Tibial nerve (tissue), 4 donors: ENCODE measurements at regions not wholly inside any gene's neighbourhood (a gene's known extent, or its start where the extent isn't known, plus 50 kb on each side); places are given as distances from the start of the nearest gene placed in this dataset.

Experiments
- DNase-seq, 2 donors: peaks; one replicate each; pipeline ENCODE4 v3.0.0-alpha.2; 2019; ENCODE audit warnings: low spot score in 2 of 2
- H3K27ac ChIP-seq, 4 donors: fragments of 200-600 bp; sonication (generic) in 3 of 4; one replicate each; pipeline ENCODE4 v1.5.1; 2017 to 2019; ENCODE audit warnings: mild to moderate bottlenecking in 1 of 4
- H3K27me3 ChIP-seq, 2 donors: fragments of 200-600 bp; sonication (generic) in 1 of 2; one replicate each; pipeline versions ENCODE4 v1.5.1 to v1.6.0; 2017 to 2019
- H3K36me3 ChIP-seq, 3 donors: fragments of 200-600 bp; sonication (generic); one replicate each; pipeline ENCODE4 v1.5.1; 2018 to 2019
- H3K4me1 ChIP-seq, 4 donors: fragments of 200-600 bp; sonication (generic) in 3 of 4; one replicate each; pipeline ENCODE4 v1.5.1; 2017 to 2019
- H3K4me3 ChIP-seq, 4 donors: fragments of 200-600 bp; sonication (generic) in 3 of 4; one replicate each; pipeline ENCODE4 v1.5.1; 2017 to 2019; ENCODE audit warnings: mild to moderate bottlenecking in 1 of 4, moderate library complexity in 1 of 4
- H3K9me3 ChIP-seq, 4 donors: fragments of 200-600 bp; sonication (generic) in 3 of 4; one replicate each; pipeline ENCODE4 v1.5.1; 2017 to 2019
- CTCF ChIP-seq, 5 experiments: fragments of 200-600 bp in 3 of 5; fragments of 450-650 bp in 2 of 5; sonication (generic) in 3 of 5; IDR thresholded peaks; one replicate each; pipeline ENCODE4 v1.5.1; 2016 to 2019; ENCODE audit warnings: antibody characterized with exemption in 5 of 5, mild to moderate bottlenecking in 3 of 5, moderate library complexity in 2 of 5
- EP300 ChIP-seq, 2 donors: sonication (generic); formaldehyde crosslinking; IDR thresholded peaks; one replicate each; pipeline ENCODE4 v1.6.1; 2017; ENCODE audit warnings: antibody characterized with exemption in 2 of 2, mild to moderate bottlenecking in 1 of 2
- POLR2A ChIP-seq, 2 donors: fragments of 450-650 bp; IDR thresholded peaks; one replicate each; pipeline ENCODE4 v1.6.1; 2017; ENCODE audit warnings: antibody characterized with exemption in 2 of 2, mild to moderate bottlenecking in 2 of 2, moderate library complexity in 2 of 2
- WGBS, 2 donors: methylation state at CpG; one replicate each; pipeline ENCODE4 v1.1.5; 2018; 5-methylcytosine and 5-hydroxymethylcytosine counted together

- H3K36me3 ChIP-seq, result no peaks in the 10 kb centered on the region
- no peak overlapping the region for H3K27ac ChIP-seq
Observed at GRCh38 chr5:144033486-144033885, 137.0 kb downstream of the YIPF5 start.

GRCh38 chr5:144035046-144035740 is 135.3 kb downstream of the YIPF5 start:
- 79 to 90% methylated on average over 4 of the region's 4 CpGs for WGBS, 2 donors
- no peak for TF ChIP-seq POLR2A (IDR thresholded peaks at IDR 0.05)
- TF ChIP-seq CTCF (IDR thresholded peaks at IDR 0.05), result no peak
- no peak for TF ChIP-seq EP300 (IDR thresholded peaks at IDR 0.05)
- Histone ChIP-seq H3K27me3 (no peaks in the 10 kb centered on the region), H3K4me1 (no peaks in the 10 kb centered on the region), H3K4me3 (no peak overlapping the region), H3K27ac (no peak overlapping the region), H3K36me3 (no peaks in the 10 kb centered on the region), H3K9me3 (no peaks in the 10 kb centered on the region)
- DNase-seq, result no peak

More at GRCh38 chr5:144033486-144033885, 137.0 kb downstream of the YIPF5 start:
- peaks cover 0 to 7% (median 0%) of the 10 kb centered on the region in 4 donors for H3K4me1 ChIP-seq
- no peak for TF ChIP-seq POLR2A (IDR thresholded peaks at IDR 0.05)
- TF ChIP-seq EP300 (IDR thresholded peaks at IDR 0.05), result no peak
- no peak for TF ChIP-seq CTCF (IDR thresholded peaks at IDR 0.05)
- 86 to 87% methylated on average over 3 of the region's 3 CpGs for WGBS, 2 donors
- H3K27me3 ChIP-seq, result no peaks in the 10 kb centered on the region
- H3K9me3 ChIP-seq, result no peaks in the 10 kb centered on the region
- DNase-seq, result no peak
- H3K4me3 ChIP-seq, result no peak overlapping the region

DNA sequence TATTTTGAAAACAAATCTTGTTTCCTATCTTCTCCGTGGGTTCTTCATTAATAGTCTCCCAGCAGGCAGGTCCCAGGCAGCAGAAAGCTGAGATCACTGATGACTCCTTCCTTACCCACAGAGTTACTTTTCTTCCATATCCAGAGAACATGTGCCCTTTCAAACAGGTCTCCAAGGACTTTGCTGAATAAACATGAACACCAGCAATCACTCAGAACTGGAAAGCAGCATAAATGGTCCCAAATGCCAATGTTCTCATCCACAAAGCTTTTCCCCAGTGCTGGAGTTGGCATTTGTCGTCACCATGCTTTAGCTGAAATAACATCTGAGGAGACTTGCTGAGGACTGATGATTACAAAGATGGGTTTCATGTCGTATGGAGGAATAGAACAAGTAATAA is 134.0 kb downstream of the YIPF5 start:
- H3K4me3 ChIP-seq, result no peak overlapping the region
- TF ChIP-seq POLR2A (IDR thresholded peaks at IDR 0.05) (no peak), CTCF (IDR thresholded peaks at IDR 0.05) (no peak), EP300 (IDR thresholded peaks at IDR 0.05) (no peak)
- no peaks in the 10 kb centered on the region for H3K36me3 ChIP-seq
- no peaks in the 10 kb centered on the region for H3K4me1 ChIP-seq
- H3K27ac ChIP-seq, result no peak overlapping the region
- no peak for DNase-seq
- H3K27me3 ChIP-seq, result no peaks in the 10 kb centered on the region
- WGBS, 2 donors, result 74 to 77% methylated on average over 3 of the region's 3 CpGs
- no peaks in the 10 kb centered on the region for H3K9me3 ChIP-seq

DNA sequence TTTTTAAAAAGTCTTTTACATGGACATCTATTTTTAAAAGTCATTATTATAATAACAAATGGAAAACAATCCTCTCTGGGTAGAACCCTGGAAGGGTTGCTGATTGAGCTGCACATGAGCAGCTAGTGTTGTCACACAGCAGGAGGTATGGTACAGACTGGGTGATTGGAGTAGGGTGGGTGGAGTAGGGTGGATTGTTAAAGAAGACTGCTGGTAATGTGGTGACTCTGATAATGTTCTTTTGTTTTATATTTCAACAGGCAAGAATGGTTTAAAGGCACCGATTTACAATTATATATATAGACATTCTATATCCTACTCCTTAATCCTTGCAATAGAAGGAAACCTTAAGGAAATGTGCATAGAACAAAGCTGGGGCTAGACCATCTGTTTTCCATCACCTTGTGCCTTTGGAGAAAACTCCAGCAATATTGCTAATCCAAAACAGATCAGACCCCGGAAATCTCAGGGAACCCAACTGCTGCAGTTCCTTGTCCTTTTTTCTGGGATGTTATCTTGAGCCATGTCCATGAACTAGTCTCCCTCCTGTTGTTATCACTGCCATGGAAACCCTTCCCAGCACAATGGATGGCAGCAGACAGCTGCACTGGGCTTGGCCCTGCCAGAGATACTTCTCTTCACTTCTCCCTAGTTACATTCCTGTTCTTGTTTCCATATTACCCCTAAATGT is 129.7 kb downstream of the YIPF5 start:
- no peak for TF ChIP-seq CTCF (IDR thresholded peaks at IDR 0.05)
- no peak for TF ChIP-seq EP300 (IDR thresholded peaks at IDR 0.05)
- TF ChIP-seq POLR2A (IDR thresholded peaks at IDR 0.05), result no peak
- H3K36me3 ChIP-seq, result no peaks in the 10 kb centered on the region
- WGBS, 2 donors, result 58 to 61% methylated on average over 2 of the region's 2 CpGs

GRCh38 chr5:144042156-144042555 is 128.3 kb downstream of the YIPF5 start:
- Histone ChIP-seq H3K27me3 (no peaks in the 10 kb centered on the region), H3K36me3 (no peaks in the 10 kb centered on the region), H3K27ac (no peak overlapping the region), H3K9me3 (no peaks in the 10 kb centered on the region), H3K4me3 (no peak overlapping the region), H3K4me1 (no peaks in the 10 kb centered on the region)
- 75 to 81% methylated on average over 7 of the region's 7 CpGs for WGBS, 2 donors
- no peak for DNase-seq
- TF ChIP-seq POLR2A (IDR thresholded peaks at IDR 0.05) (no peak), CTCF (IDR thresholded peaks at IDR 0.05) (no peak), EP300 (IDR thresholded peaks at IDR 0.05) (no peak)

More for the DNA sequence above, 129.7 kb downstream of the YIPF5 start:
- Histone ChIP-seq H3K4me1 (no peaks in the 10 kb centered on the region), H3K9me3 (no peaks in the 10 kb centered on the region), H3K27me3 (no peaks in the 10 kb centered on the region), H3K27ac (no peak overlapping the region), H3K4me3 (no peak overlapping the region)
- DNase-seq, result no peak
